D721Med (cell line): ENCODE measurements at regions not wholly inside any gene's neighbourhood (a gene's known extent, or its start where the extent isn't known, plus 50 kb on each side); places are given as distances from the start of the nearest gene placed in this dataset.

Experiments
- DNase-seq: peaks from one replicate; pipeline ENCODE4 v3.0.0; 2011; ENCODE audit warnings: low spot score; ENCODE audit not compliant: insufficient read length
- FAIRE-seq: peaks from 2 replicates; lab custom pipeline; 2011; peaks lifted over from hg19 to GRCh38; lab: Jason Lieb, UNC
- TF ChIP-seq, protein P1 (sequence below): IDR thresholded peaks from 2 replicates; pipeline ENCODE4 v1.5.1; 2012; ENCODE audit warnings: mild to moderate bottlenecking, control low read depth; ENCODE audit not compliant: insufficient read depth; ENCODE audit errors: missing control alignments

- no peak for DNase-seq
- no peak for FAIRE-seq
- TF ChIP-seq, protein P1, sequence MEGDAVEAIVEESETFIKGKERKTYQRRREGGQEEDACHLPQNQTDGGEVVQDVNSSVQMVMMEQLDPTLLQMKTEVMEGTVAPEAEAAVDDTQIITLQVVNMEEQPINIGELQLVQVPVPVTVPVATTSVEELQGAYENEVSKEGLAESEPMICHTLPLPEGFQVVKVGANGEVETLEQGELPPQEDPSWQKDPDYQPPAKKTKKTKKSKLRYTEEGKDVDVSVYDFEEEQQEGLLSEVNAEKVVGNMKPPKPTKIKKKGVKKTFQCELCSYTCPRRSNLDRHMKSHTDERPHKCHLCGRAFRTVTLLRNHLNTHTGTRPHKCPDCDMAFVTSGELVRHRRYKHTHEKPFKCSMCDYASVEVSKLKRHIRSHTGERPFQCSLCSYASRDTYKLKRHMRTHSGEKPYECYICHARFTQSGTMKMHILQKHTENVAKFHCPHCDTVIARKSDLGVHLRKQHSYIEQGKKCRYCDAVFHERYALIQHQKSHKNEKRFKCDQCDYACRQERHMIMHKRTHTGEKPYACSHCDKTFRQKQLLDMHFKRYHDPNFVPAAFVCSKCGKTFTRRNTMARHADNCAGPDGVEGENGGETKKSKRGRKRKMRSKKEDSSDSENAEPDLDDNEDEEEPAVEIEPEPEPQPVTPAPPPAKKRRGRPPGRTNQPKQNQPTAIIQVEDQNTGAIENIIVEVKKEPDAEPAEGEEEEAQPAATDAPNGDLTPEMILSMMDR, result no peak
Observed at GRCh38 chr4:180789929-180790328, 1453.3 kb upstream of the TENM3 start.

GRCh38 chr4:180790471-180790870 lies 1452.7 kb upstream of the TENM3 start:
- TF ChIP-seq, protein P1, result no peak
- DNase-seq (no peak), FAIRE-seq (no peak)

GRCh38 chr4:180792541-180792940 lies 1450.7 kb upstream of the TENM3 start:
- TF ChIP-seq, protein P1, result no peak
- no peak for DNase-seq
- FAIRE-seq, result no peak

DNA sequence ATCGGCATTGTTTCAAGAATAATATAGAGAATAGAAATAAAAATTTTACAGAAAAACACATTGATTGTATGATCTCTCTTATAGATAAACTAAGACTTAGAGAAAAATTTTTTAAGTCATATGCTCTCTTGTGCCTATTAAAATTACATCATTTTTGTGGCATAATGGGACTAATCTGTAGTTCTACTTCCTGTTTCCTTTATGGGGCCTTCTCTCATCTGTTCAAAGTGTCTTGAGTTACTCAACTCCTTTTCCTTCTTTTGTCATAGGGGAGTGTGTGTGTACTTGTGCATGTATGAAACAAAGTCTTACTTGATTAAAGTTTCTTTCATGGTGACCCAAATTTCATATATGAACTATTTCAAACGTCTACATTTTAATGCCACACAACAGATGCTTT lies 1448.9 kb upstream of the TENM3 start:
- TF ChIP-seq, protein P1, result no peak
- FAIRE-seq (no peak), DNase-seq (no peak)

GRCh38 chr4:180798036-180798577 lies 1445.1 kb upstream of the TENM3 start:
- DNase-seq, result no peak
- TF ChIP-seq, protein P1, result no peak
- no peak for FAIRE-seq

- TF ChIP-seq, protein P1, result no peak
- DNase-seq (no peak), FAIRE-seq (no peak)
Observed at GRCh38 chr4:180799798-180800197, 1443.4 kb upstream of the TENM3 start.

- DNase-seq (no peak), FAIRE-seq (no peak)
- TF ChIP-seq, protein P1, result no peak
Observed at GRCh38 chr4:180805101-180805500, 1438.1 kb upstream of the TENM3 start.
